Upper lobe of left lung (tissue), 4 donors: ENCODE measurements at regions not wholly inside any gene's neighbourhood (a gene's known extent, or its start where the extent isn't known, plus 50 kb on each side); places are given as distances from the start of the nearest gene placed in this dataset.

Experiments used
- CTCF ChIP-seq, 6 experiments: fragments of 450-650 bp in 4 of 6; fragments of 200-600 bp in 2 of 6; sonication (generic) in 2 of 6; IDR thresholded peaks; one replicate each; pipeline ENCODE4 v1.5.1; 2016 to 2019; ENCODE audit warnings: antibody characterized with exemption in 6 of 6
- EP300 ChIP-seq, 4 donors: sonication (generic); formaldehyde crosslinking; IDR thresholded peaks; one replicate each; pipeline ENCODE4 v1.5.1; 2017; ENCODE audit warnings: antibody characterized with exemption in 4 of 4, control low read depth in 2 of 4
- POLR2A ChIP-seq, 4 donors: fragments of 450-650 bp; IDR thresholded peaks; one replicate each; pipeline ENCODE4 v1.5.1; 2016 to 2017; ENCODE audit warnings: antibody characterized with exemption in 4 of 4, mild to moderate bottlenecking in 2 of 4

GRCh38 chr7:41305001-41305400, 397.9 kb downstream of the INHBA start:
- TF ChIP-seq CTCF (IDR thresholded peaks at IDR 0.05) (no peak), POLR2A (IDR thresholded peaks at IDR 0.05) (no peak), EP300 (IDR thresholded peaks at IDR 0.05) (no peak)
